HG03066 (cell line): ENCODE measurements at regions not wholly inside any gene's neighbourhood (a gene's known extent, or its start where the extent isn't known, plus 50 kb on each side); places are given as distances from the start of the nearest gene placed in this dataset.
"Not testable (repeated sequence)": the region's sequence is repeated elsewhere in the genome, so short reads cannot be mapped to it uniquely, and the experiment has no call there.

Source experiments
- ATAC-seq: cut with Tn5 transposase; IDR thresholded peaks from one replicate; pipeline ENCODE4 v1.9.1; 2021; ENCODE audit warnings: low read depth; ENCODE audit not compliant: unreplicated experiment

GRCh38 chr1:68653882-68654281 lies 157.0 kb upstream of the DEPDC1 start:
- ATAC-seq: no peak

GRCh38 chr1:68673771-68674170 lies 176.9 kb upstream of the DEPDC1 start:
- no peak for ATAC-seq

GRCh38 chr1:68675336-68675735 lies 178.5 kb upstream of the DEPDC1 start:
- no peak for ATAC-seq

GRCh38 chr1:68677684-68678351 lies 180.9 kb upstream of the DEPDC1 start:
- no peak for ATAC-seq

GRCh38 chr1:68696221-68696620 lies 199.3 kb upstream of the DEPDC1 start:
- no peak for ATAC-seq

GRCh38 chr1:68703921-68704354 lies 207.1 kb upstream of the DEPDC1 start:
- no peak for ATAC-seq

- ATAC-seq: no peak
Measured at GRCh38 chr1:68704800-68705443, 208.0 kb upstream of the DEPDC1 start.

GRCh38 chr1:68705466-68705865 lies 208.6 kb upstream of the DEPDC1 start:
- no peak for ATAC-seq

- ATAC-seq: no peak
Measured at GRCh38 chr1:68706639-68707317, 209.9 kb upstream of the DEPDC1 start.

GRCh38 chr1:68717330-68717729 lies 220.4 kb upstream of the DEPDC1 start:
- no peak for ATAC-seq

- no peak for ATAC-seq
Measured at GRCh38 chr1:68720476-68720875, 223.6 kb upstream of the DEPDC1 start.

GRCh38 chr1:68723791-68724190 lies 226.9 kb upstream of the DEPDC1 start:
- no peak for ATAC-seq

- ATAC-seq: no peak
Measured at GRCh38 chr1:68725001-68725752, 228.3 kb upstream of the DEPDC1 start.

GRCh38 chr1:68739486-68739885 lies 242.6 kb upstream of the DEPDC1 start:
- not testable (repeated sequence) for ATAC-seq

GRCh38 chr1:68745011-68745410 lies 248.1 kb upstream of the DEPDC1 start:
- no peak for ATAC-seq

GRCh38 chr1:68745451-68745850 lies 248.6 kb upstream of the DEPDC1 start:
- ATAC-seq: no peak

GRCh38 chr1:68746378-68746777 lies 249.5 kb upstream of the DEPDC1 start:
- no peak for ATAC-seq

- no peak for ATAC-seq
Measured at GRCh38 chr1:68751723-68752122, 254.8 kb upstream of the DEPDC1 start.

- no peak for ATAC-seq
Measured at GRCh38 chr1:68758666-68759209, 261.9 kb upstream of the DEPDC1 start.

- no peak for ATAC-seq
Measured at GRCh38 chr1:68767941-68768340, 271.1 kb upstream of the DEPDC1 start.

- no peak for ATAC-seq
Measured at GRCh38 chr1:68770817-68771216, 273.9 kb upstream of the DEPDC1 start.
